Hematopoietic multipotent progenitor cell treated with erythropoietin and hydrocortisone succinate and interleukin-3 and kit ligand, for 6 days (in vitro differentiated cells): ENCODE measurements at regions not wholly inside any gene's neighbourhood (a gene's known extent, or its start where the extent isn't known, plus 50 kb on each side); places are given as distances from the start of the nearest gene placed in this dataset.

Experiments
- DNase-seq: peaks from one replicate; pipeline ENCODE4 v3.0.0-alpha.2; 2015

DNA sequence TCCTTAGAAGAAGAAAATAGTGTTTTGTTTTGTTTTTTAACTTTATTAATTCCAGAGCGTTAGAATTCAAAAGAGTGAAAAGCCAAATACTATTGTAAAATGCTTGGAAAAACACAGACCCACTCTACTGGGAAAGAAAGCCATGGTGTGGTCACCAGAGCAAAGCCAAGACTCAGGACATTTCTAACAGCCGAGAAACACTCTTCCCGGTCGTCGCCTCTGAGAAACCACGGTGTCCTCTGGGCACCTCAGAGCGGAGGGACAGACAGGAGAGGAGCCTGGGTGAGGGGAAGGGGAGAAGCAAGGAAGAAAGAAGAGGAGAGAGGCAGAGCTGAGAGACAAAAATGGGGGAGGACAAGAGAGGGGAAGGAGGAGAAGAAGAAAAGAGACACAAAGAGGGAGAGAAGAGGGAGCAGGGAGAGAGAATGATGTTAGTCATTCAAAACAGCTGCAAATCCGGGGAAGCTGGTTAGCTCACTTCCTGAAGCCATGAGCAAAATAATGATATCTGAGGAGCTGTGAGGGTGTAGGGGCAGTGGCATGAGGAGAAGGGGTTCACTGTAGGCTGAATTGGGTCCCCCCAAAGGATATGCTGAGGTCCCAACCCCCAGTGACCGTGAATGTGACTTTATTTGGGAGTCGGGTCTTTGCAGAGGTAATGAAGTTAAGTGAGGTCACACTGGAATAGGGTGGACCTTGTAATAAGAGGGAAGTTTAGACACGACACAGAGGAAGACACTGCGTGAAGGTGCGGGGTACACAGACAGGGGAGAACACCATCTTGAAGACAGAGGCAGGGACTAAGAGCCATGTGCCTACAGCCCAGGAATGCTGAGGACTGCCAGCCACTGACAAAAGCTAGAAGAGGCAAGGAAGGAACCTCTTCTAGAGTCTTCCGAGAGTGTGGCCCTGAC is 58.2 kb upstream of the DMRTB1 start:
- no peak for DNase-seq

- no peak for DNase-seq
These were observed 57.1 kb upstream of the DMRTB1 start for GRCh38 chr1:53401813-53402745.

- no peak for DNase-seq
These were observed 56.1 kb upstream of the DMRTB1 start for GRCh38 chr1:53402891-53403655.

DNA sequence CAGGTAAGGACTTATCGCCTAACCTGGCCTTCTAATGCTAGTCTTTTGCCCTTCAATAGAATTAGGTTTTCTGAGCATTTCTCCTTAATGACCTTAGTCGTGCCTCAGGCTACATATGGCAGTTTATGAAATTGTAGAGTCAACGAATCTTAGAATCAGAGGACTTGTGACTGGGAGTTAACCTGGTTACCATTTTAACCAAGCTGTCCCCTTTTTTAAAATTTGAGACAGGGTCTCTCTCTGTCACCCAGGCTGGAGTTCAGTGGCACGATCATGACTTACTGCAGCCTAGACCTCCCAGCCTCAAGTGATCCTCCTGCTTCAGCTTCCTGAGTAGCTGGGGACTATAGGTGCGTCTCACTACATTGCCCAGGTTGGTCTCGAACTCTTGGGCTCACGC is 53.5 kb upstream of the DMRTB1 start:
- DNase-seq = no peak

DNA sequence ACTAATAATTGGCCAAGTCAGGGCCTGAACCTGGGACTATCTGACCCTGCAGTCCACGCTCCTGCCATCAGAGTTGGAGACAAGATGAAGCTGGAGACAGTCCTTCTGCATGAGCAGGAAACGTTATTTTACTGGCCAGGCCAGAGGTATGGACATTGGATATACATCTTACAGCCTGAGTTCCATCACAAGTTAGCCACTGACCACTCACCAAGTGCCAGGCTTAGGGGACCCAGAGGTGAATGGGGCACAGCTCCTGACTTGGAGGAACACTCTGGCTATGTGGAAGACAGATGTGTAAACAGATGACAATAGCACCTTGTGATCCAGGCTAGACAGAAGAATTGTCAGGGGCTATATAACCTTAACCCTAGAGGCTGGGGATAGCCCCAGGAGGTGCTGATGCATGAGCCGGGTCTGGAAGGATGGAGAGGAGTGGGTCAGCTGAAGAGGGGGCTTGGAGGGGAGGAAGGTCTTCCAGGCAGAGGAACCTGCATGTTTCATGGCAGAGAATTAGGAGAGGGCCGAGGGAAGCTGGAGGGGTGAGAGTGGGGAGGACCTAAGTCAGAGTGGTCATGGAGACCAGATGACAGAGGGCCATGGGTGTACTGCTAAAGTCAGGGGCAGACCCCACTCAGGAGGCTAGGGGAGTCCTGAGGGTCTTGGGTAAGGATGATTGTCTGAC is 52.5 kb upstream of the DMRTB1 start:
- DNase-seq = no peak

- no peak for DNase-seq
These were observed 51.0 kb upstream of the DMRTB1 start for GRCh38 chr1:53408013-53408754.

- DNase-seq = no peak
These were observed 50.5 kb upstream of the DMRTB1 start for GRCh38 chr1:53408755-53409129.

- DNase-seq = no peak
These were observed 50.0 kb upstream of the DMRTB1 start for GRCh38 chr1:53409233-53409632.
